ENCODE measurements at regions not wholly inside any gene's neighbourhood (a gene's known extent, or its start where the extent isn't known, plus 50 kb on each side); places are given as distances from the start of the nearest gene placed in this dataset.

GRCh38 chr2:94956797-94957391, 68.6 kb upstream of the MAL start:
- no peaks in the 10 kb centered on the region for H3K79me1 ChIP-seq (ENCODE audit: low read depth in 1 of 2, low read length in 2 of 2)
- no CpG with 5 or more reads among the region's 6 CpGs for WGBS, 2 experiments (ENCODE audit: extremely low coverage in 2 of 2, insufficient read length in 1 of 2)
- no peak overlapping the region for H3K9ac ChIP-seq (ENCODE audit: low read depth, low read length)
- H4K20me1 ChIP-seq (ENCODE audit: insufficient read depth, low read length): no peaks in the 10 kb centered on the region
- no peak overlapping the region for H3K14ac ChIP-seq (replicated peaks; ENCODE audit: low read depth, low read length)
- no peak overlapping the region for H2BK5ac ChIP-seq (ENCODE audit: low read depth, low read length, poor library complexity, severe bottlenecking)
- ChIA-PET CTCF (interaction anchor here (0.6 to 1.9 kb wide), 10 partner anchors 8 to 686 kb away, joined by 3 to 11 read pairs (median 3); no protein-coding TSS in a partner anchor), POLR2A (ENCODE audit: unreplicated experiment) (no interaction called here)
- in situ Hi-C loops (cut with MboI; ENCODE audit: low sequenced_read_pairs) (no loop called here), dilution Hi-C loops (cut with HindIII; ENCODE audit: low sequenced_read_pairs, unreplicated experiment) (no loop called here), intact Hi-C loops (cut with micrococcal nuclease) (loop anchor here (2.0 kb wide), 1 partner anchor 82 kb away; no protein-coding TSS in a partner anchor)
- no peak overlapping the region for H2BK120ac ChIP-seq (ENCODE audit: low read depth, low read length)
- DNase-seq: peak; percentile 15
- H3K27ac ChIP-seq (ENCODE audit: insufficient read depth, low read length): no peak overlapping the region
- H2AK5ac ChIP-seq (ENCODE audit: low read depth, low read length): no peak overlapping the region
- TF ChIP-seq USF2 (IDR thresholded peaks at IDR 0.05; ENCODE audit: low read depth, low read length) (no peak), RAD21 (IDR thresholded peaks at IDR 0.05; ENCODE audit: low read length) (peak; percentile 49), CHD1 (IDR thresholded peaks at IDR 0.05; ENCODE audit: low read depth, low read length) (no peak), RFX5 (IDR thresholded peaks at IDR 0.05; ENCODE audit: low read depth, low read length) (no peak), SMC3 (IDR thresholded peaks at IDR 0.05; ENCODE audit: low read depth, low read length) (peak; percentile 63), BHLHE40 (IDR thresholded peaks at IDR 0.05; ENCODE audit: low read depth, low read length) (no peak), MAFK (IDR thresholded peaks at IDR 0.05; ENCODE audit: low read depth, low read length) (no peak), POLR2A (IDR thresholded peaks at IDR 0.05; ENCODE audit: low read depth, low read length) (no peak), CEBPB (IDR thresholded peaks at IDR 0.05; ENCODE audit: low read depth, low read length) (no peak), MAZ (IDR thresholded peaks at IDR 0.05; ENCODE audit: borderline replicate concordance, low read depth, low read length) (no peak), CTCF (conservative IDR thresholded peaks at IDR 0.05; ENCODE audit: low read depth, low read length) (peak; percentile 76), NFE2L2 (IDR thresholded peaks at IDR 0.05; ENCODE audit: low read depth, low read length) (no peak), MXI1 (IDR thresholded peaks at IDR 0.05; ENCODE audit: borderline replicate concordance, low read depth, low read length) (no peak)
- H4K91ac ChIP-seq (ENCODE audit: insufficient read depth, low read depth, low read length): no peak overlapping the region
- no peak overlapping the region for H3K4ac ChIP-seq (ENCODE audit: low read depth, low read length)
- no peak overlapping the region for H3K56ac ChIP-seq (ENCODE audit: extremely low read depth, insufficient read depth, low read length)
- no peaks in the 10 kb centered on the region for H3K9me1 ChIP-seq (ENCODE audit: insufficient read depth, low read length)
- H2AFZ ChIP-seq (replicated peaks; ENCODE audit: low read length, poor library complexity): no peak overlapping the region
- H2AK9ac ChIP-seq (replicated peaks; ENCODE audit: low read depth, low read length, poor library complexity): no peak overlapping the region
- no TSS peak for BruUV-seq (replicated peaks)
- no peaks in the 10 kb centered on the region for H3K4me1 ChIP-seq (ENCODE audit: control insufficient read depth, insufficient read depth, low read length)
- H3K4me3 ChIP-seq (ENCODE audit: insufficient read depth, low read depth, low read length): no peak overlapping the region
- peaks cover 4% of the 10 kb centered on the region; the same call in 1 of the 2 replicates for H3K27me3 ChIP-seq (ENCODE audit: control insufficient read depth, insufficient read depth, low read length)
- H2BK20ac ChIP-seq (ENCODE audit: low read depth, low read length): no peak overlapping the region
- H3K36me3 ChIP-seq (ENCODE audit: control insufficient read depth, insufficient read depth, low read length): no peaks in the 10 kb centered on the region
- peak; percentile 93 for ATAC-seq (ENCODE audit: low read depth)
- H3K9me3 ChIP-seq (ENCODE audit: control insufficient read depth, insufficient read depth, low read length): no peaks in the 10 kb centered on the region
- no peak overlapping the region for H2BK15ac ChIP-seq (ENCODE audit: low read depth, low read length)
- no peak overlapping the region for H4K8ac ChIP-seq (ENCODE audit: low read depth in 2 of 2, low read length in 2 of 2)
- H3K4me2 ChIP-seq (ENCODE audit: low read depth, low read length): no peak overlapping the region
- no peak overlapping the region for H4K5ac ChIP-seq (ENCODE audit: low read depth, low read length)
- H3K18ac ChIP-seq (ENCODE audit: low read depth, low read length): no peak overlapping the region
- no peak overlapping the region for H3K23ac ChIP-seq (ENCODE audit: low read depth, low read length)
